ENCODE measurements at regions not wholly inside any gene's neighbourhood (a gene's known extent, or its start where the extent isn't known, plus 50 kb on each side); places are given as distances from the start of the nearest gene placed in this dataset.

- Histone ChIP-seq H3K9me3 (no peaks in the 10 kb centered on the region), H3K36me3 (no peaks in the 10 kb centered on the region), H3K4me3 (no peak overlapping the region), H3K27me3 (no peaks in the 10 kb centered on the region)
- DNase-seq, result no peak
These were observed 112.0 kb upstream of the MCHR2 start for GRCh38 chr6:100105919-100106529.

GRCh38 chr6:100105138-100105537 lies 111.1 kb upstream of the MCHR2 start:
- Histone ChIP-seq H3K4me3 (no peak overlapping the region), H3K27me3 (no peaks in the 10 kb centered on the region), H3K9me3 (no peaks in the 10 kb centered on the region), H3K36me3 (no peaks in the 10 kb centered on the region)
- no peak for DNase-seq

- no peak for DNase-seq
- Histone ChIP-seq H3K4me3 (no peak overlapping the region), H3K36me3 (no peaks in the 10 kb centered on the region), H3K9me3 (no peaks in the 10 kb centered on the region), H3K27me3 (no peaks in the 10 kb centered on the region)
These were observed 109.9 kb upstream of the MCHR2 start for GRCh38 chr6:100103931-100104330.

GRCh38 chr6:100103194-100103593 lies 109.2 kb upstream of the MCHR2 start:
- DNase-seq, result no peak
- Histone ChIP-seq H3K36me3 (no peaks in the 10 kb centered on the region), H3K27me3 (no peaks in the 10 kb centered on the region), H3K4me3 (no peak overlapping the region), H3K9me3 (no peaks in the 10 kb centered on the region)

GRCh38 chr6:100101644-100102043 lies 107.6 kb upstream of the MCHR2 start:
- Histone ChIP-seq H3K9me3 (no peaks in the 10 kb centered on the region), H3K36me3 (no peaks in the 10 kb centered on the region), H3K27me3 (no peaks in the 10 kb centered on the region), H3K4me3 (no peak overlapping the region)
- DNase-seq, result no peak

- Histone ChIP-seq H3K36me3 (no peaks in the 10 kb centered on the region), H3K4me3 (no peak overlapping the region), H3K27me3 (no peaks in the 10 kb centered on the region), H3K9me3 (no peaks in the 10 kb centered on the region)
- DNase-seq, result no peak
These were observed 106.8 kb upstream of the MCHR2 start for GRCh38 chr6:100100776-100101175.

GRCh38 chr6:100099189-100100074 lies 105.4 kb upstream of the MCHR2 start:
- no peaks in the 10 kb centered on the region for H3K9me3 ChIP-seq
- DNase-seq, result no peak
- no peaks in the 10 kb centered on the region for H3K27me3 ChIP-seq
- no peak overlapping the region for H3K4me3 ChIP-seq
- no peaks in the 10 kb centered on the region for H3K36me3 ChIP-seq

- H3K4me3 ChIP-seq, result no peak overlapping the region
- no peaks in the 10 kb centered on the region for H3K27me3 ChIP-seq
- DNase-seq, result no peak
- H3K36me3 ChIP-seq, result no peaks in the 10 kb centered on the region
- H3K9me3 ChIP-seq, result no peaks in the 10 kb centered on the region
These were observed 102.9 kb upstream of the MCHR2 start for GRCh38 chr6:100096936-100097335.

- H3K36me3 ChIP-seq, result no peaks in the 10 kb centered on the region
- no peak for DNase-seq
- H3K4me3 ChIP-seq, result no peak overlapping the region
- no peaks in the 10 kb centered on the region for H3K9me3 ChIP-seq
- no peaks in the 10 kb centered on the region for H3K27me3 ChIP-seq
These were observed 102.3 kb upstream of the MCHR2 start for GRCh38 chr6:100096341-100096740.

GRCh38 chr6:100093405-100093804 lies 99.4 kb upstream of the MCHR2 start:
- Histone ChIP-seq H3K36me3 (no peaks in the 10 kb centered on the region), H3K27me3 (no peaks in the 10 kb centered on the region), H3K4me3 (no peak overlapping the region), H3K9me3 (0 out of 2 replicates have a peak, but pooled peaks cover 2% of the 10 kb centered on the region)
- DNase-seq, result no peak

GRCh38 chr6:100088009-100088408 lies 94.0 kb upstream of the MCHR2 start:
- H3K36me3 ChIP-seq, result no peaks in the 10 kb centered on the region
- H3K27me3 ChIP-seq, result no peaks in the 10 kb centered on the region
- 0 out of 2 replicates have a peak, but pooled peaks cover 2% of the 10 kb centered on the region for H3K9me3 ChIP-seq
- DNase-seq, result no peak
- H3K4me3 ChIP-seq, result no peak overlapping the region

GRCh38 chr6:100084991-100085364 lies 91.0 kb upstream of the MCHR2 start:
- Histone ChIP-seq H3K4me3 (no peak overlapping the region), H3K36me3 (no peaks in the 10 kb centered on the region), H3K27me3 (no peaks in the 10 kb centered on the region), H3K9me3 (0 out of 2 replicates have a peak, but pooled peaks cover 2% of the 10 kb centered on the region)
- no peak for DNase-seq

GRCh38 chr6:100084316-100084990 lies 90.4 kb upstream of the MCHR2 start:
- Histone ChIP-seq H3K9me3 (no peaks in the 10 kb centered on the region), H3K36me3 (no peaks in the 10 kb centered on the region), H3K4me3 (no peak overlapping the region), H3K27me3 (no peaks in the 10 kb centered on the region)
- DNase-seq, result no peak

- H3K36me3 ChIP-seq, result no peaks in the 10 kb centered on the region
- no peaks in the 10 kb centered on the region for H3K27me3 ChIP-seq
- no peak overlapping the region for H3K4me3 ChIP-seq
- DNase-seq, result peak; percentile 75
- H3K9me3 ChIP-seq, result no peaks in the 10 kb centered on the region
These were observed 84.5 kb upstream of the MCHR2 start for GRCh38 chr6:100078509-100078908.

- Histone ChIP-seq H3K4me3 (no peak overlapping the region), H3K36me3 (no peaks in the 10 kb centered on the region), H3K27me3 (no peaks in the 10 kb centered on the region), H3K9me3 (peaks cover 10% of the 10 kb centered on the region)
- no peak for DNase-seq
These were observed 71.3 kb upstream of the MCHR2 start for GRCh38 chr6:100065348-100065747.

- DNase-seq, result no peak
- Histone ChIP-seq H3K9me3 (no peaks in the 10 kb centered on the region; the same call in 1 of the 2 replicates), H3K27me3 (no peaks in the 10 kb centered on the region), H3K4me3 (no peak overlapping the region), H3K36me3 (no peaks in the 10 kb centered on the region)
These were observed 68.6 kb upstream of the MCHR2 start for GRCh38 chr6:100062621-100063020.

GRCh38 chr6:100057941-100058340 lies 63.9 kb upstream of the MCHR2 start:
- H3K27me3 ChIP-seq, result no peaks in the 10 kb centered on the region
- H3K4me3 ChIP-seq, result no peak overlapping the region
- peak; percentile 16 for DNase-seq
- no peaks in the 10 kb centered on the region for H3K36me3 ChIP-seq
- no peaks in the 10 kb centered on the region for H3K9me3 ChIP-seq

Data from MG63 (cell line).